Liver (tissue), 8 donors: ENCODE measurements at regions not wholly inside any gene's neighbourhood (a gene's known extent, or its start where the extent isn't known, plus 50 kb on each side); places are given as distances from the start of the nearest gene placed in this dataset.

Source experiments
- DNase-seq: peaks from one replicate; pipeline ENCODE4 v3.0.0-alpha.2; 2017; ENCODE audit warnings: low spot score
- H3K27ac ChIP-seq, 2 donors: one replicate each; pipeline ENCODE4 v1.7.0; 2013; ENCODE audit warnings: inconsistent platforms in 2 of 2, low read length in 2 of 2, control low read depth in 1 of 2, low read depth in 1 of 2, mild to moderate bottlenecking in 1 of 2
- H3K27me3 ChIP-seq, 4 donors: one replicate each; pipeline versions ENCODE4 v1.6.1 to v1.7.0; 2013; ENCODE audit warnings: low read length in 3 of 4, inconsistent platforms in 1 of 4, mild to moderate bottlenecking in 1 of 4, moderate library complexity in 1 of 4; ENCODE audit not compliant: control insufficient read depth in 4 of 4, insufficient read depth in 4 of 4
- H3K36me3 ChIP-seq, 4 donors: one replicate each; pipeline versions ENCODE4 v1.6.1 to v1.7.0; 2013; ENCODE audit warnings: low read length in 3 of 4, mild to moderate bottlenecking in 3 of 4, low read depth in 1 of 4, moderate library complexity in 1 of 4; ENCODE audit not compliant: control insufficient read depth in 4 of 4, insufficient read depth in 3 of 4
- H3K4me1 ChIP-seq, 4 donors: one replicate each; pipeline versions ENCODE4 v1.6.1 to v1.7.0; 2013; ENCODE audit warnings: low read length in 3 of 4, mild to moderate bottlenecking in 3 of 4, moderate library complexity in 1 of 4; ENCODE audit not compliant: control insufficient read depth in 4 of 4, insufficient read depth in 4 of 4
- H3K4me3 ChIP-seq, 3 donors: one replicate each; pipeline versions ENCODE4 v1.6.1 to v1.7.0; 2013; ENCODE audit warnings: low read length in 3 of 3, control low read depth in 1 of 3, low read depth in 1 of 3, mild to moderate bottlenecking in 1 of 3
- H3K9ac ChIP-seq, 2 donors: one replicate each; pipeline ENCODE4 v1.7.0; 2013; ENCODE audit warnings: low read length in 2 of 2, mild to moderate bottlenecking in 2 of 2, moderate library complexity in 2 of 2, control low read depth in 1 of 2, low read depth in 1 of 2
- H3K9me3 ChIP-seq, 4 donors: one replicate each; pipeline versions ENCODE4 v1.6.1 to v1.7.0; 2013; ENCODE audit warnings: low read length in 3 of 4; ENCODE audit not compliant: control insufficient read depth in 4 of 4
- FOXA1 ChIP-seq: IDR thresholded peaks from 2 replicates; pipeline ENCODE4 v1.6.1; 2016; ENCODE audit warnings: antibody characterized with exemption
- HNF4A ChIP-seq, 2 donors: conservative IDR thresholded peaks; 2 replicates each; pipeline ENCODE4 v1.6.1; 2016; ENCODE audit warnings: antibody characterized with exemption in 2 of 2, mild to moderate bottlenecking in 2 of 2
- HNF4G ChIP-seq: IDR thresholded peaks from 2 replicates; pipeline ENCODE4 v1.6.1; 2016; ENCODE audit warnings: antibody characterized with exemption
- JUND ChIP-seq, 2 donors: IDR thresholded peaks; 2 replicates each; pipeline ENCODE4 v1.6.1; 2016; ENCODE audit warnings: antibody characterized with exemption in 2 of 2
- MAX ChIP-seq: IDR thresholded peaks from 2 replicates; pipeline ENCODE4 v1.6.1; 2016; ENCODE audit warnings: antibody characterized with exemption
- NR2F2 ChIP-seq: IDR thresholded peaks from 2 replicates; pipeline ENCODE4 v1.6.1; 2016; ENCODE audit warnings: antibody characterized with exemption
- RAD21 ChIP-seq, 2 donors: IDR thresholded peaks; 2 replicates each; pipeline ENCODE4 v1.6.1; 2016; ENCODE audit warnings: antibody characterized with exemption in 2 of 2, mild to moderate bottlenecking in 2 of 2
- TAF1 ChIP-seq: conservative IDR thresholded peaks from 2 replicates; pipeline ENCODE4 v1.6.1; 2016; ENCODE audit warnings: antibody characterized with exemption, mild to moderate bottlenecking
- WGBS: extraction: QIAGEN DNeasy Blood & Tissue Kit; methylation state at CpG from one replicate; pipeline ENCODE4 v1.1.7; 2013; 5-methylcytosine and 5-hydroxymethylcytosine counted together
- TF ChIP-seq, protein P1 (sequence below): IDR thresholded peaks from 2 replicates; pipeline ENCODE4 v1.6.1; 2016; ENCODE audit warnings: antibody characterized with exemption
- TF ChIP-seq, protein P2 (sequence below): fragments of 150-350 bp; IDR thresholded peaks from 2 replicates; pipeline ENCODE4 v1.5.1; 2017; ENCODE audit warnings: improper control_type of control experiment, low read depth, low read length; ENCODE audit not compliant: missing input control
- TF ChIP-seq, protein P3 (sequence below): IDR thresholded peaks from 2 replicates; pipeline ENCODE4 v1.6.1; 2016; ENCODE audit warnings: antibody characterized with exemption, mild to moderate bottlenecking
- donor health status: healthy.
- donor health status: healthy.
- donor health status: healthy.
- donor health status: healthy.
- donor health status: healthy.

DNA sequence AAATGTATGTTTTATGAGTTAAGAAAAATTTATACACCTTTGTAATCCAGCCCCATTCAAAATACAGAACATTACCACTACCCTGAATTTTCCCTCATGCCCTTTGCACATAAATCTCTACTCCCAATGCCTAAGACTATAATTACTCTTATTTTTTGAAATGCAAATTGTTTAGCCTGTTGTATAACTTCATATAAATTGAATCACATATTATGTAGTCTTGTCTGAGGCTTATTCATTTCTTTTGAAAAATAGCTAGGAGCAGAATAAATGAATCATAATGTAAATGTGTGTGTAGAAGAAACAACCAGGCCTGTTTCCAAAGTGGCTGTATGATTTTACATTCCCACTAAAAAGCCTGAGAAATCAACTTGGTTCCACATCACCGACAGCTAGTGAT is 319.8 kb downstream of the DCAF12L2 start:
- Histone ChIP-seq H3K27me3 (no peaks in the 10 kb centered on the region), H3K4me3 (no peak overlapping the region)

GRCh38 chrX:125850693-125851092 is 315.4 kb downstream of the DCAF12L2 start:
- Histone ChIP-seq H3K4me1 (no peaks in the 10 kb centered on the region), H3K9ac (no peak overlapping the region), H3K36me3 (no peaks in the 10 kb centered on the region), H3K9me3 (no peaks in the 10 kb centered on the region), H3K27ac (no peak overlapping the region), H3K4me3 (no peak overlapping the region), H3K27me3 (no peaks in the 10 kb centered on the region)
- no peak for TF ChIP-seq JUND (IDR thresholded peaks at IDR 0.05)
- no peak for TF ChIP-seq FOXA1
- TF ChIP-seq, protein P1, sequence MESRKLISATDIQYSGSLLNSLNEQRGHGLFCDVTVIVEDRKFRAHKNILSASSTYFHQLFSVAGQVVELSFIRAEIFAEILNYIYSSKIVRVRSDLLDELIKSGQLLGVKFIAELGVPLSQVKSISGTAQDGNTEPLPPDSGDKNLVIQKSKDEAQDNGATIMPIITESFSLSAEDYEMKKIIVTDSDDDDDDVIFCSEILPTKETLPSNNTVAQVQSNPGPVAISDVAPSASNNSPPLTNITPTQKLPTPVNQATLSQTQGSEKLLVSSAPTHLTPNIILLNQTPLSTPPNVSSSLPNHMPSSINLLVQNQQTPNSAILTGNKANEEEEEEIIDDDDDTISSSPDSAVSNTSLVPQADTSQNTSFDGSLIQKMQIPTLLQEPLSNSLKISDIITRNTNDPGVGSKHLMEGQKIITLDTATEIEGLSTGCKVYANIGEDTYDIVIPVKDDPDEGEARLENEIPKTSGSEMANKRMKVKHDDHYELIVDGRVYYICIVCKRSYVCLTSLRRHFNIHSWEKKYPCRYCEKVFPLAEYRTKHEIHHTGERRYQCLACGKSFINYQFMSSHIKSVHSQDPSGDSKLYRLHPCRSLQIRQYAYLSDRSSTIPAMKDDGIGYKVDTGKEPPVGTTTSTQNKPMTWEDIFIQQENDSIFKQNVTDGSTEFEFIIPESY: no peak
- no peak for TF ChIP-seq MAX
- TF ChIP-seq NR2F2: no peak
- TF ChIP-seq HNF4A (conservative IDR thresholded peaks at IDR 0.05): no peak
- no peak for TF ChIP-seq HNF4G
- TF ChIP-seq RAD21 (IDR thresholded peaks at IDR 0.05): no peak
- TF ChIP-seq, protein P2, sequence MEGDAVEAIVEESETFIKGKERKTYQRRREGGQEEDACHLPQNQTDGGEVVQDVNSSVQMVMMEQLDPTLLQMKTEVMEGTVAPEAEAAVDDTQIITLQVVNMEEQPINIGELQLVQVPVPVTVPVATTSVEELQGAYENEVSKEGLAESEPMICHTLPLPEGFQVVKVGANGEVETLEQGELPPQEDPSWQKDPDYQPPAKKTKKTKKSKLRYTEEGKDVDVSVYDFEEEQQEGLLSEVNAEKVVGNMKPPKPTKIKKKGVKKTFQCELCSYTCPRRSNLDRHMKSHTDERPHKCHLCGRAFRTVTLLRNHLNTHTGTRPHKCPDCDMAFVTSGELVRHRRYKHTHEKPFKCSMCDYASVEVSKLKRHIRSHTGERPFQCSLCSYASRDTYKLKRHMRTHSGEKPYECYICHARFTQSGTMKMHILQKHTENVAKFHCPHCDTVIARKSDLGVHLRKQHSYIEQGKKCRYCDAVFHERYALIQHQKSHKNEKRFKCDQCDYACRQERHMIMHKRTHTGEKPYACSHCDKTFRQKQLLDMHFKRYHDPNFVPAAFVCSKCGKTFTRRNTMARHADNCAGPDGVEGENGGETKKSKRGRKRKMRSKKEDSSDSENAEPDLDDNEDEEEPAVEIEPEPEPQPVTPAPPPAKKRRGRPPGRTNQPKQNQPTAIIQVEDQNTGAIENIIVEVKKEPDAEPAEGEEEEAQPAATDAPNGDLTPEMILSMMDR: no peak
- no peak for DNase-seq

More for the DNA sequence above, 319.8 kb downstream of the DCAF12L2 start:
- Histone ChIP-seq H3K9me3 (no peaks in the 10 kb centered on the region), H3K9ac (no peak overlapping the region), H3K36me3 (no peaks in the 10 kb centered on the region), H3K4me1 (no peaks in the 10 kb centered on the region), H3K27ac (no peak overlapping the region)
- TF ChIP-seq, protein P1: no peak
- TF ChIP-seq, protein P3, sequence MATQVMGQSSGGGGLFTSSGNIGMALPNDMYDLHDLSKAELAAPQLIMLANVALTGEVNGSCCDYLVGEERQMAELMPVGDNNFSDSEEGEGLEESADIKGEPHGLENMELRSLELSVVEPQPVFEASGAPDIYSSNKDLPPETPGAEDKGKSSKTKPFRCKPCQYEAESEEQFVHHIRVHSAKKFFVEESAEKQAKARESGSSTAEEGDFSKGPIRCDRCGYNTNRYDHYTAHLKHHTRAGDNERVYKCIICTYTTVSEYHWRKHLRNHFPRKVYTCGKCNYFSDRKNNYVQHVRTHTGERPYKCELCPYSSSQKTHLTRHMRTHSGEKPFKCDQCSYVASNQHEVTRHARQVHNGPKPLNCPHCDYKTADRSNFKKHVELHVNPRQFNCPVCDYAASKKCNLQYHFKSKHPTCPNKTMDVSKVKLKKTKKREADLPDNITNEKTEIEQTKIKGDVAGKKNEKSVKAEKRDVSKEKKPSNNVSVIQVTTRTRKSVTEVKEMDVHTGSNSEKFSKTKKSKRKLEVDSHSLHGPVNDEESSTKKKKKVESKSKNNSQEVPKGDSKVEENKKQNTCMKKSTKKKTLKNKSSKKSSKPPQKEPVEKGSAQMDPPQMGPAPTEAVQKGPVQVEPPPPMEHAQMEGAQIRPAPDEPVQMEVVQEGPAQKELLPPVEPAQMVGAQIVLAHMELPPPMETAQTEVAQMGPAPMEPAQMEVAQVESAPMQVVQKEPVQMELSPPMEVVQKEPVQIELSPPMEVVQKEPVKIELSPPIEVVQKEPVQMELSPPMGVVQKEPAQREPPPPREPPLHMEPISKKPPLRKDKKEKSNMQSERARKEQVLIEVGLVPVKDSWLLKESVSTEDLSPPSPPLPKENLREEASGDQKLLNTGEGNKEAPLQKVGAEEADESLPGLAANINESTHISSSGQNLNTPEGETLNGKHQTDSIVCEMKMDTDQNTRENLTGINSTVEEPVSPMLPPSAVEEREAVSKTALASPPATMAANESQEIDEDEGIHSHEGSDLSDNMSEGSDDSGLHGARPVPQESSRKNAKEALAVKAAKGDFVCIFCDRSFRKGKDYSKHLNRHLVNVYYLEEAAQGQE: no peak
- TF ChIP-seq NR2F2 (no peak), TAF1 (no peak)
- 75% methylated on average over 1 of the region's 1 CpG for WGBS
- no peak for DNase-seq
